ENCODE measurements at regions not wholly inside any gene's neighbourhood (a gene's known extent, or its start where the extent isn't known, plus 50 kb on each side); places are given as distances from the start of the nearest gene placed in this dataset.
A peak's percentile ranks its signal among the peaks of the same experiment; 100 is the strongest.

- no peak for TF ChIP-seq POLR2A (IDR thresholded peaks at IDR 0.05; ENCODE audit: low read depth, low read length)
- no peak for TF ChIP-seq POLR2AphosphoS5 (IDR thresholded peaks at IDR 0.05; ENCODE audit: low read depth, low read length)
- TF ChIP-seq SPI1 (IDR thresholded peaks at IDR 0.05; ENCODE audit: low read depth, low read length): no peak
- TF ChIP-seq POU2F2 (IDR thresholded peaks at IDR 0.05; ENCODE audit: low read depth, low read length): no peak
- TF ChIP-seq TAF1 (IDR thresholded peaks at IDR 0.05; ENCODE audit: low read depth, low read length): no peak
- TF ChIP-seq PAX5 (IDR thresholded peaks at IDR 0.05; ENCODE audit: insufficient read depth, low read length, severe bottlenecking): no peak
- DNase-seq (ENCODE audit: insufficient read length, low spot score) (no peak), FAIRE-seq (no peak)
Measured at GRCh38 chr1:168959382-168959781, 147.1 kb upstream of the ATP1B1 start.

GRCh38 chr1:168960114-168960513, 146.4 kb upstream of the ATP1B1 start:
- DNase-seq (ENCODE audit: insufficient read length, low spot score) (no peak), FAIRE-seq (no peak)
- TF ChIP-seq POLR2A (IDR thresholded peaks at IDR 0.05; ENCODE audit: low read depth, low read length): no peak
- no peak for TF ChIP-seq TAF1 (IDR thresholded peaks at IDR 0.05; ENCODE audit: low read depth, low read length)
- no peak for TF ChIP-seq PAX5 (IDR thresholded peaks at IDR 0.05; ENCODE audit: insufficient read depth, low read length, severe bottlenecking)
- TF ChIP-seq POLR2AphosphoS5 (IDR thresholded peaks at IDR 0.05; ENCODE audit: low read depth, low read length): no peak
- no peak for TF ChIP-seq POU2F2 (IDR thresholded peaks at IDR 0.05; ENCODE audit: low read depth, low read length)

DNA sequence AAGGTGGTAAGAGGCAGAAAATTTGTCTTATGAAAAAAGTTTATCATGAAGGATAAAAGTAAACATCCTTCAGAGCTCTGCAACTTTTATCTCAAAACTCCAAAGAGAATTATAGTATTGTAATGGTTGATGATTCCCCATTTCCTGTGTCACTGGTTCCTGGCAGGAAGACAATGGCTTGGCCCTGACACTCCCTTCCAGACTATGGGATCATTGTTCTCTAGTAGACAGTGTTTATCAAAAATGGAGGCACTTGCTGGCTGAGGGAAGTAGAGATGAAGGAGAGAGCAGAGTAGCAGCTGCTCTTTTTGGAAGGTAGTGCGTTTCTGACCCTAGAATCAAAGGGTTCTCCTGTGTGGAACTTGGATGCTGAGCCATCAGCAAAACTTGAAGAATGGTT, 145.9 kb upstream of the ATP1B1 start:
- FAIRE-seq (no peak), DNase-seq (ENCODE audit: insufficient read length, low spot score) (no peak)
- no peak for TF ChIP-seq POU2F2 (IDR thresholded peaks at IDR 0.05; ENCODE audit: low read depth, low read length)

DNA sequence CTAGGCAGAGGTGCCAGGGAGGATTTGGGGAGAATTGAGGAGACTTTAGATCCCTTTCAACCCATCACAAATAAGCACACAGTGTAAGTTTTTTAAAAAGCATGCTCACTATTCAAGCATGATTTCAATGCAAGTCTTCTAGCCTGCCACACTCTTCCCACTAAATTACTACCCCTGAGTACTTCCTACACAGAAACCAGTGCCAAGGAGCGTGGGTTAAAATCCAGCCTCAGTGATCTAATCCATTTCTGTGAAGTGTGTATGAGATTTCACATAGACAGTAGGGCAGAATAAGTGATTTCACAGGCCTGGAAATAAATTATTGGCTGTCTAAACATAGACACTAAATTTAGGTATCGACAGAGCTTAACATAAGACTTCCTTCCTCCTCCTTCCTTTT, 142.9 kb upstream of the ATP1B1 start:
- no peak for TF ChIP-seq SPI1 (IDR thresholded peaks at IDR 0.05; ENCODE audit: low read depth, low read length)
- no peak for DNase-seq (ENCODE audit: insufficient read length, low spot score)
- FAIRE-seq: no peak

GRCh38 chr1:168964478-168964877, 142.0 kb upstream of the ATP1B1 start:
- TF ChIP-seq POLR2AphosphoS5 (IDR thresholded peaks at IDR 0.05; ENCODE audit: low read depth, low read length): no peak
- TF ChIP-seq PAX5 (IDR thresholded peaks at IDR 0.05; ENCODE audit: insufficient read depth, low read length, severe bottlenecking): no peak
- no peak for TF ChIP-seq POLR2A (IDR thresholded peaks at IDR 0.05; ENCODE audit: low read depth, low read length)
- TF ChIP-seq POU2F2 (IDR thresholded peaks at IDR 0.05; ENCODE audit: low read depth, low read length): peak; percentile 62; the same call in 1 of the 2 replicates
- TF ChIP-seq TAF1 (IDR thresholded peaks at IDR 0.05; ENCODE audit: low read depth, low read length): no peak
- peak; percentile 38; the same call in 1 of the 2 replicates for TF ChIP-seq SPI1 (IDR thresholded peaks at IDR 0.05; ENCODE audit: low read depth, low read length)
- no peak for DNase-seq (ENCODE audit: insufficient read length, low spot score)

DNA sequence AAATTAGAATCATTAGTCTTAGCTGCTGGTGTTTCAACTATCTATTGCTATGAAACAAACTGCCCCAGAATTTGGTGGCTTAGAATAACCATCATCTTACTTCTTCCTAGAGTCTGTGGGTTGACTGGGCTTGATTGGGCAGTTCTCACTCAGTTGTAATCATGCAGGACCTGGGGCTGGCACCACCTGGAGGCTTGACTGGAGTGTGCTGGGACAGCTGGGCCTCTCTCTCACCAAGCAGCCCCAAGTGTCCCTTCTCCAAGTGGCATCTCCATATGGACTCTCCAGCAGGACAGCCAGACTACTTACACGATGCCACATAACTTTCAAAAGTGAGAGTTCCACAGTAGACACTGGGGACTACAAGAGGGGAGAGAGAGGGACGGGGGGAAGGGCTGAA, 140.3 kb upstream of the ATP1B1 start:
- FAIRE-seq (no peak), DNase-seq (ENCODE audit: insufficient read length, low spot score) (no peak)
- TF ChIP-seq TAF1 (IDR thresholded peaks at IDR 0.05; ENCODE audit: low read depth, low read length): no peak
- no peak for TF ChIP-seq PAX5 (IDR thresholded peaks at IDR 0.05; ENCODE audit: insufficient read depth, low read length, severe bottlenecking)
- TF ChIP-seq SPI1 (IDR thresholded peaks at IDR 0.05; ENCODE audit: low read depth, low read length): no peak
- no peak for TF ChIP-seq POU2F2 (IDR thresholded peaks at IDR 0.05; ENCODE audit: low read depth, low read length)
- TF ChIP-seq POLR2A (IDR thresholded peaks at IDR 0.05; ENCODE audit: low read depth, low read length): no peak
- no peak for TF ChIP-seq POLR2AphosphoS5 (IDR thresholded peaks at IDR 0.05; ENCODE audit: low read depth, low read length)

More at GRCh38 chr1:168964478-168964877, 142.0 kb upstream of the ATP1B1 start:
- FAIRE-seq: no peak

- DNase-seq (ENCODE audit: insufficient read length, low spot score): no peak
- FAIRE-seq: no peak
- TF ChIP-seq TAF1 (IDR thresholded peaks at IDR 0.05; ENCODE audit: low read depth, low read length): no peak
- no peak for TF ChIP-seq SPI1 (IDR thresholded peaks at IDR 0.05; ENCODE audit: low read depth, low read length)
- TF ChIP-seq POLR2A (IDR thresholded peaks at IDR 0.05; ENCODE audit: low read depth, low read length): no peak
- TF ChIP-seq POU2F2 (IDR thresholded peaks at IDR 0.05; ENCODE audit: low read depth, low read length): no peak
Measured at GRCh38 chr1:168966636-168967035, 139.9 kb upstream of the ATP1B1 start.

GRCh38 chr1:168970926-168971659, 135.4 kb upstream of the ATP1B1 start:
- FAIRE-seq: no peak
- no peak for DNase-seq (ENCODE audit: insufficient read length, low spot score)

DNA sequence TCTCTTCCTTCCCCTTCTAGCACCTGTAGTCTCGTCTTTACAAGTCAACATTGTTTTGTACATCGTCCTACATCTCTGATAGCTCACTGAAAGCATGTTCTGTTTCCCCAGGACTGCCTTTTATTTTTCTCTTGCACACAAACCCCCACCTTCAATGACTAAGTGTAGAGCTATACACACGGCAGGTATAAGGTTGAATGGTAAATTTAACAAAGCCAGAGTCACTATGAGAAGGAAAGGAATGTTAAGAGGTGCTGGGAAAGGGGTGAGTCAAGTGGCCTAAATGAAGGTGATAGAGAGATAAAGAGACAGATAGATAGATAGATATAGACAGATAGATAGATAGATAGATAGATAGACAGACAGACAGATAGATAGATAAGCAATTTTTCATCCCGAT, 134.3 kb upstream of the ATP1B1 start:
- FAIRE-seq (no peak), DNase-seq (ENCODE audit: insufficient read length, low spot score) (no peak)
- TF ChIP-seq POLR2A (IDR thresholded peaks at IDR 0.05; ENCODE audit: low read depth, low read length): no peak

More at GRCh38 chr1:168970926-168971659, 135.4 kb upstream of the ATP1B1 start:
- TF ChIP-seq PAX5 (IDR thresholded peaks at IDR 0.05; ENCODE audit: insufficient read depth, low read length, severe bottlenecking) (no peak), POU2F2 (IDR thresholded peaks at IDR 0.05; ENCODE audit: low read depth, low read length) (no peak), POLR2AphosphoS5 (IDR thresholded peaks at IDR 0.05; ENCODE audit: low read depth, low read length) (no peak), TAF1 (IDR thresholded peaks at IDR 0.05; ENCODE audit: low read depth, low read length) (no peak), POLR2A (IDR thresholded peaks at IDR 0.05; ENCODE audit: low read depth, low read length) (no peak), SPI1 (IDR thresholded peaks at IDR 0.05; ENCODE audit: low read depth, low read length) (no peak)

DNA sequence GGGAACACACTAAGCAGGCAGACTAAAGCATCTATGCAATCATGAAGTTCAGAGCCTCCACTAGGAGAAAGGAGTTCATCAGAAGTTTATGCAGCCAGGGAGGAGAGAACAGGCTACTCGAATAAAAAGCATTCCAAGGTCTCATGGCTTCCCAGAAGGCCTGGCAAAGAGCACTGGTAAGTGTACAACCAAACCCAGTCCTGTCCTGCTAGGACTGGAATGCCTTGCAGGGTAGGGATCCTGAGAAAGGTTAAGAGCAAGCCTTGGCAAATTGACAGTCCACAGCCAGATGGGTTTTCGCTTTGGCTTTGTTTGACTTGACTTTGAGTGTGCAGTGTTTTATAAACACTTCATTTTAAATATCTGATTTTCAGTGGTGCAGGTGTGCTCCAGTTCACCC, 133.6 kb upstream of the ATP1B1 start:
- TF ChIP-seq POU2F2 (IDR thresholded peaks at IDR 0.05; ENCODE audit: low read depth, low read length) (no peak), TAF1 (IDR thresholded peaks at IDR 0.05; ENCODE audit: low read depth, low read length) (no peak), SPI1 (IDR thresholded peaks at IDR 0.05; ENCODE audit: low read depth, low read length) (no peak), PAX5 (IDR thresholded peaks at IDR 0.05; ENCODE audit: insufficient read depth, low read length, severe bottlenecking) (no peak), POLR2AphosphoS5 (IDR thresholded peaks at IDR 0.05; ENCODE audit: low read depth, low read length) (no peak), POLR2A (IDR thresholded peaks at IDR 0.05; ENCODE audit: low read depth, low read length) (no peak)
- DNase-seq (ENCODE audit: insufficient read length, low spot score) (no peak), FAIRE-seq (no peak)
